Stimulated activated memory B cell treated with anti-CD40 and anti-IgM and Interleukin-4, amounts not matched to agents 10 μg/mL and 1 μg/mL and 100 μg/mL, for 72 hours (primary cell): ENCODE measurements at regions not wholly inside any gene's neighbourhood (a gene's known extent, or its start where the extent isn't known, plus 50 kb on each side); places are given as distances from the start of the nearest gene placed in this dataset.

Source experiments
- ATAC-seq: fragments of 150-1000 bp; cut with Tn5 transposase; 2 replicates; pipeline ENCODE4 v1.10.0; 2021
- H3K27ac Mint-ChIP-seq: one replicate; pipeline ENCODE4 v1.8.0; 2022; ENCODE audit warnings: mild to moderate bottlenecking, mixed read lengths
- H3K27me3 Mint-ChIP-seq: one replicate; pipeline ENCODE4 v1.8.0; 2022; ENCODE audit warnings: mixed read lengths
- H3K36me3 Mint-ChIP-seq: one replicate; pipeline ENCODE4 v1.8.0; 2022; ENCODE audit warnings: mixed read lengths
- H3K4me1 Mint-ChIP-seq: one replicate; pipeline ENCODE4 v1.8.0; 2022; ENCODE audit warnings: mixed read lengths
- H3K4me3 Mint-ChIP-seq: one replicate; pipeline ENCODE4 v1.8.0; 2022; ENCODE audit warnings: mild to moderate bottlenecking, moderate library complexity, mixed read lengths
- H3K9me3 Mint-ChIP-seq: one replicate; pipeline ENCODE4 v1.8.0; 2022; ENCODE audit warnings: mixed read lengths

GRCh38 chr7:15936991-15937390 lies 250.5 kb upstream of the MEOX2 start:
- H3K27ac Mint-ChIP-seq = no peak overlapping the region
- no peaks in the 10 kb centered on the region for H3K36me3 Mint-ChIP-seq
- peaks cover 3% of the 10 kb centered on the region for H3K9me3 Mint-ChIP-seq
- H3K4me3 Mint-ChIP-seq = no peak overlapping the region
- H3K4me1 Mint-ChIP-seq = no peaks in the 10 kb centered on the region
- H3K27me3 Mint-ChIP-seq = no peaks in the 10 kb centered on the region
- ATAC-seq = no peak

GRCh38 chr7:15932318-15932717 lies 245.8 kb upstream of the MEOX2 start:
- Mint-ChIP-seq H3K27me3 (no peaks in the 10 kb centered on the region), H3K36me3 (no peaks in the 10 kb centered on the region), H3K4me1 (no peaks in the 10 kb centered on the region), H3K9me3 (peaks cover 10% of the 10 kb centered on the region), H3K4me3 (no peak overlapping the region), H3K27ac (no peak overlapping the region)
- ATAC-seq = no peak

GRCh38 chr7:15929411-15929810 lies 242.9 kb upstream of the MEOX2 start:
- H3K4me1 Mint-ChIP-seq = no peaks in the 10 kb centered on the region
- no peaks in the 10 kb centered on the region for H3K27me3 Mint-ChIP-seq
- no peak overlapping the region for H3K4me3 Mint-ChIP-seq
- H3K9me3 Mint-ChIP-seq = peaks cover 13% of the 10 kb centered on the region
- H3K36me3 Mint-ChIP-seq = no peaks in the 10 kb centered on the region
- no peak for ATAC-seq
- no peak overlapping the region for H3K27ac Mint-ChIP-seq

GRCh38 chr7:15925608-15926007 lies 239.1 kb upstream of the MEOX2 start:
- Mint-ChIP-seq H3K36me3 (no peaks in the 10 kb centered on the region), H3K9me3 (peaks cover 9% of the 10 kb centered on the region), H3K27ac (no peak overlapping the region), H3K27me3 (no peaks in the 10 kb centered on the region), H3K4me1 (no peaks in the 10 kb centered on the region), H3K4me3 (no peak overlapping the region)
- no peak for ATAC-seq

GRCh38 chr7:15924910-15925309 lies 238.4 kb upstream of the MEOX2 start:
- H3K4me1 Mint-ChIP-seq = no peaks in the 10 kb centered on the region
- peaks cover 9% of the 10 kb centered on the region for H3K9me3 Mint-ChIP-seq
- H3K36me3 Mint-ChIP-seq = no peaks in the 10 kb centered on the region
- no peak overlapping the region for H3K4me3 Mint-ChIP-seq
- H3K27me3 Mint-ChIP-seq = no peaks in the 10 kb centered on the region
- H3K27ac Mint-ChIP-seq = no peak overlapping the region
- no peak for ATAC-seq

- H3K4me3 Mint-ChIP-seq = no peak overlapping the region
Measured at GRCh38 chr7:15922002-15922401, 235.5 kb upstream of the MEOX2 start.

GRCh38 chr7:15921576-15921975 lies 235.1 kb upstream of the MEOX2 start:
- H3K9me3 Mint-ChIP-seq = peaks cover 6% of the 10 kb centered on the region
- no peaks in the 10 kb centered on the region for H3K27me3 Mint-ChIP-seq
- H3K27ac Mint-ChIP-seq = no peak overlapping the region
- no peaks in the 10 kb centered on the region for H3K36me3 Mint-ChIP-seq
- no peak for ATAC-seq
- no peak overlapping the region for H3K4me3 Mint-ChIP-seq
- H3K4me1 Mint-ChIP-seq = no peaks in the 10 kb centered on the region

More at GRCh38 chr7:15922002-15922401, 235.5 kb upstream of the MEOX2 start:
- no peak for ATAC-seq
- no peak overlapping the region for H3K27ac Mint-ChIP-seq
- H3K27me3 Mint-ChIP-seq = no peaks in the 10 kb centered on the region
- H3K9me3 Mint-ChIP-seq = peaks cover 6% of the 10 kb centered on the region
- H3K4me1 Mint-ChIP-seq = no peaks in the 10 kb centered on the region
- no peaks in the 10 kb centered on the region for H3K36me3 Mint-ChIP-seq

GRCh38 chr7:15920953-15921352 lies 234.5 kb upstream of the MEOX2 start:
- no peaks in the 10 kb centered on the region for H3K36me3 Mint-ChIP-seq
- no peaks in the 10 kb centered on the region for H3K27me3 Mint-ChIP-seq
- no peak for ATAC-seq
- H3K4me1 Mint-ChIP-seq = no peaks in the 10 kb centered on the region
- H3K4me3 Mint-ChIP-seq = no peak overlapping the region
- peaks cover 6% of the 10 kb centered on the region for H3K9me3 Mint-ChIP-seq
- H3K27ac Mint-ChIP-seq = no peak overlapping the region

GRCh38 chr7:15916681-15917380 lies 230.3 kb upstream of the MEOX2 start:
- Mint-ChIP-seq H3K27ac (no peak overlapping the region), H3K4me3 (no peak overlapping the region), H3K36me3 (no peaks in the 10 kb centered on the region), H3K4me1 (no peaks in the 10 kb centered on the region), H3K9me3 (peaks cover 3% of the 10 kb centered on the region), H3K27me3 (no peaks in the 10 kb centered on the region)
- no peak for ATAC-seq

GRCh38 chr7:15915686-15916293 lies 229.3 kb upstream of the MEOX2 start:
- Mint-ChIP-seq H3K4me3 (no peak overlapping the region), H3K27me3 (no peaks in the 10 kb centered on the region), H3K9me3 (peaks cover 3% of the 10 kb centered on the region), H3K4me1 (no peaks in the 10 kb centered on the region), H3K27ac (no peak overlapping the region), H3K36me3 (no peaks in the 10 kb centered on the region)
- no peak for ATAC-seq

GRCh38 chr7:15914611-15915010 lies 228.1 kb upstream of the MEOX2 start:
- no peak overlapping the region for H3K4me3 Mint-ChIP-seq
- H3K4me1 Mint-ChIP-seq = no peaks in the 10 kb centered on the region
- H3K9me3 Mint-ChIP-seq = peaks cover 3% of the 10 kb centered on the region
- ATAC-seq = no peak
- no peaks in the 10 kb centered on the region for H3K36me3 Mint-ChIP-seq
- H3K27me3 Mint-ChIP-seq = no peaks in the 10 kb centered on the region
- H3K27ac Mint-ChIP-seq = no peak overlapping the region

GRCh38 chr7:15906436-15906835 lies 220.0 kb upstream of the MEOX2 start:
- Mint-ChIP-seq H3K4me3 (no peak overlapping the region), H3K4me1 (no peaks in the 10 kb centered on the region), H3K27me3 (no peaks in the 10 kb centered on the region), H3K36me3 (no peaks in the 10 kb centered on the region), H3K9me3 (peaks cover 2% of the 10 kb centered on the region), H3K27ac (no peak overlapping the region)
- ATAC-seq = peak; percentile 48

- Mint-ChIP-seq H3K27ac (no peak overlapping the region), H3K36me3 (no peaks in the 10 kb centered on the region), H3K9me3 (peaks cover 2% of the 10 kb centered on the region), H3K27me3 (no peaks in the 10 kb centered on the region), H3K4me1 (no peaks in the 10 kb centered on the region), H3K4me3 (no peak overlapping the region)
- no peak for ATAC-seq
Measured at GRCh38 chr7:15905251-15906040, 219.0 kb upstream of the MEOX2 start.

- Mint-ChIP-seq H3K27ac (no peak overlapping the region), H3K9me3 (peaks cover 7% of the 10 kb centered on the region), H3K36me3 (no peaks in the 10 kb centered on the region), H3K4me1 (no peaks in the 10 kb centered on the region), H3K27me3 (no peaks in the 10 kb centered on the region), H3K4me3 (no peak overlapping the region)
- ATAC-seq = no peak
Measured at GRCh38 chr7:15891151-15891881, 204.8 kb upstream of the MEOX2 start.

GRCh38 chr7:15889507-15889906 lies 203.0 kb upstream of the MEOX2 start:
- H3K9me3 Mint-ChIP-seq = peaks cover 1% of the 10 kb centered on the region
- H3K27me3 Mint-ChIP-seq = no peaks in the 10 kb centered on the region
- H3K36me3 Mint-ChIP-seq = no peaks in the 10 kb centered on the region
- ATAC-seq = no peak
- no peak overlapping the region for H3K27ac Mint-ChIP-seq
- no peak overlapping the region for H3K4me3 Mint-ChIP-seq
- H3K4me1 Mint-ChIP-seq = no peaks in the 10 kb centered on the region
